ENCODE measurements at regions not wholly inside any gene's neighbourhood (a gene's known extent, or its start where the extent isn't known, plus 50 kb on each side); places are given as distances from the start of the nearest gene placed in this dataset.

DNA sequence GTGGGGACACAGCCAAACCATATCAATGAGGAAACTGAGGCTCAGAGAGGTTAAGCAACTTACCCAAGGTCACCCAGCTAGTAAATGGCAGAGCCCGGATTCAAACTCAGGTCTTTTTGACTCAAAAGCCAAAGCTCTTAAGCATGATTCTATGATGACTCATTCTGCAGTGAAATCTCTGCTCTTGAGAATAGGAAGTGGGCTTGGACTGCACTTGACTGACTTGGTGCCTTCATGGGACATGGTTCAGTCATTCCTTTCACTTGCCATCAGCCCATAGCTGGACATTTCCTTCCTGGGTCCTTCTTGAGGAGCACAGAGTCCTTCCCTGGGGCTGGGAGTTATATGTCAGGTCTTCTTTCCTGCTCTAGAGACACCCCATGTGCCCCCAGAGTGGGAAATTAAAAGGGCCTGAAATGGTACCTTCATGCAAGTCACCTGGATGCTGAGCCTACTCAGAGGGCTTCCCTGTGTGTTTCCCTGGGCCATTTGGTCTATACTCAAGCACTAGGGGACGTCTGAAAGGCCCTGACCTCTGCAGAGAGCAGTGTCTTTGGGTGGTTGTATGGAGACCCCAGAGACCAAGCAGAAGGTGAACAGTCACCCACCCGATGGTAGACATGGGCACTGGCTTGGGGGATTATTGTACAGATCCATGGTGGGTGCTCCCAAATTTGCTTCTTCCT, 62.4 kb upstream of the SDK1 start:
- no peaks in the 10 kb centered on the region for H3K36me3 ChIP-seq
- in situ Hi-C loops (cut with MboI; ENCODE audit: low pct_ligation_motif_present in 1 of 4, low pct_unique_long_range_greater_than_20kb in 1 of 4, low sequenced_read_pairs in 3 of 4) (no loop called here), intact Hi-C loops (cut with DNase I; ENCODE audit: low total_unique reads) (no loop called here)
- WGBS, 2 donors (ENCODE audit: low coverage in 1 of 2), result 50 to 81% methylated on average over 1 to 3 of the region's 3 CpGs
- H3K4me3 ChIP-seq, result no peak overlapping the region
- TF ChIP-seq POLR2AphosphoS5 (IDR thresholded peaks at IDR 0.05) (no peak), POLR2A (IDR thresholded peaks at IDR 0.05) (no peak), EP300 (IDR thresholded peaks at IDR 0.05; ENCODE audit: low read depth) (no peak), CTCF (IDR thresholded peaks at IDR 0.05) (no peak)
- H3K4me1 ChIP-seq, result no peaks in the 10 kb centered on the region
- H3K27ac ChIP-seq, result no peak overlapping the region
- peaks cover 4% of the 10 kb centered on the region for H3K27me3 ChIP-seq
- no peak for DNase-seq
- H3K9me3 ChIP-seq, result no peaks in the 10 kb centered on the region

DNA sequence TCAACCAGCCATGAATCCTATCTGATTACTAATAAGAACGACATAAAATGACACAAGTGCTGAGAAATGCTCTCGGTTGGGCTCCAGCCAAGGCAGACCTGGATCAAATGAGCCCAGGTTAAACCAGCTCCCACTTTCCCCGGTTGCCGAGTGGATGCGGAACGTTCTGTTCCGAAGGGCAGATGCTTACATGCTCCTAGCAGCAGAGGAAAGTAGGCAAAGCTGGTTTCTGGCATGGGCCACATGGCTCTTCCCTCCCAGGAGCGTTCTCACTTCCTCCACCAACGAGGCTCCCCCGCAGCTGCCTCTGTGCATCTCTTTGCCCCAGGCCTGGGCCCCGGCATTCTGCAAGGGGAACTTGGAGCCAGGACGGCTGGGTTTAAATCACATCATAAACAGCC, 61.8 kb upstream of the SDK1 start:
- Histone ChIP-seq H3K27me3 (peaks cover 4% of the 10 kb centered on the region), H3K36me3 (no peaks in the 10 kb centered on the region), H3K4me3 (no peak overlapping the region), H3K9me3 (no peaks in the 10 kb centered on the region), H3K4me1 (no peaks in the 10 kb centered on the region), H3K27ac (no peak overlapping the region)
- intact Hi-C loops (cut with DNase I; ENCODE audit: low total_unique reads) (no loop called here), in situ Hi-C loops (cut with MboI; ENCODE audit: low pct_ligation_motif_present in 1 of 4, low pct_unique_long_range_greater_than_20kb in 1 of 4, low sequenced_read_pairs in 3 of 4) (no loop called here)
- TF ChIP-seq POLR2AphosphoS5 (IDR thresholded peaks at IDR 0.05) (no peak), EP300 (IDR thresholded peaks at IDR 0.05; ENCODE audit: low read depth) (no peak), CTCF (IDR thresholded peaks at IDR 0.05) (no peak), POLR2A (IDR thresholded peaks at IDR 0.05) (no peak)
- DNase-seq, result no peak
- WGBS, 2 donors (ENCODE audit: low coverage in 1 of 2), result 85% methylated on average over 12 of the region's 12 CpGs; no CpG with 5 or more reads in 1 of the 2 donors

DNA sequence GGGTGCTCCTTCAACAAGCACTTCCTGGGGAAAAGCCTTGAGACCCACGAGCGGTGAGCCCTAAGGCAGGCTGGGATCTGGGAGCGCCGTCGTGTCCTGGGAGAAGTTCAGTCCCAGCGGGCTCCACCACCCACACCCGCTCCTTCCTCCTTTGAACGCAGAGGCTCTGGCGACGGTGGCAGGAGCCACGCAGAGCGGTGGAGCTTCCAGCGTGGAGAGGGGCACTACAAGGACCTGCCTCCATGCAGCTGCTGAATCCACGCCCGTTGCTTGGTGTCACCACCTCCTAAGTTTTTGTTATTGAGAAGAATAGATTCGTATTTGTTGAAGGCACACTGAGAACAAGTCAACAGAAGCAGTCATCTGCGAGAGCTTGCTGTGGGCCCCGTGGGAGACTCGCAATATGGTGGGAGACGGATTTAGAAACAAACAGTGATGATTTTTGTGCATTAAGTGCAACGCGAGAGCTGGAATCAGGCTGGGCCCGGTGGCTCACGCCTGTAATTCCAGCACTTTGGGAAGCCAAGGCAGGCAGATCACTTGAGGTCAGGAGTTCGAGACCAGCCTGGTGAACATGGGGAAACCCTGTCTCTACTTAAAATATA, 60.1 kb upstream of the SDK1 start:
- in situ Hi-C loops (cut with MboI; ENCODE audit: low pct_ligation_motif_present in 1 of 4, low pct_unique_long_range_greater_than_20kb in 1 of 4, low sequenced_read_pairs in 3 of 4), result no loop called here
- Histone ChIP-seq H3K27me3 (peaks cover 4% of the 10 kb centered on the region), H3K27ac (no peak overlapping the region), H3K4me3 (no peak overlapping the region), H3K36me3 (no peaks in the 10 kb centered on the region), H3K4me1 (no peaks in the 10 kb centered on the region), H3K9me3 (no peaks in the 10 kb centered on the region)
- no peak for DNase-seq
- intact Hi-C loops (cut with DNase I; ENCODE audit: low total_unique reads), result no loop called here
- TF ChIP-seq CTCF (IDR thresholded peaks at IDR 0.05) (no peak), POLR2A (IDR thresholded peaks at IDR 0.05) (no peak), POLR2AphosphoS5 (IDR thresholded peaks at IDR 0.05) (no peak), EP300 (IDR thresholded peaks at IDR 0.05; ENCODE audit: low read depth) (no peak)
- 90 to 95% methylated on average over 9 to 25 of the region's 25 CpGs for WGBS, 2 donors (ENCODE audit: low coverage in 1 of 2)

DNA sequence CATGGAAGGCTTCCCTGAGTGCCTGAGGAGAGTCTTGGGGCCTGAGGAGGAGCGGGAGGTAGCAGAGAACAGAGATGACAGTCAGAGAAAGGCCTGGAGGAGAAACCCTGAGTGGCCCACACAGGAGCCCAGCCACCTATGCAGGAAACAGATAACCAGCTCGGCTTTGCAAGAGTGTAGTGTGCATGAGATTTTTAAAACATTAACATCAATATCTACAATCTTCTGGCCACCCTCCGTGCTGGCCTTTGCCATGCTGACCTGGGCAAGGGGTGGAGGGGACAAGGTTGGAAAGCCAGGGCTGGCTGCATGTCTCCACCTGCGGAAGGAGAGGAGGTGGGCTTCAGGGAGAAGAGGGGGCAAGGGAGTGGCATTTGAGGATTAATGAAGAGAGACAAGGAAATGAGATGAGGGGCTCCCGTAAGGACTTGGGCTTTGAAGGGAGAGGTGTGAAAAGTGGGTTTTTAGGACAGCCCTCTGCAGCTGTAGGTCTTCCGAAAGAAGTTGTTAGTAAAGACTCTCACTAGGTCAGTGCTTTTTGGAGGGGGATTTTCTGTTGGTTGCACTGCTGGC, 59.3 kb upstream of the SDK1 start:
- H3K4me3 ChIP-seq, result no peak overlapping the region
- no peak for DNase-seq
- 92 to 100% methylated on average over 1 to 6 of the region's 6 CpGs for WGBS, 2 donors (ENCODE audit: low coverage in 1 of 2)
- H3K4me1 ChIP-seq, result no peaks in the 10 kb centered on the region
- no peaks in the 10 kb centered on the region for H3K9me3 ChIP-seq
- intact Hi-C loops (cut with DNase I; ENCODE audit: low total_unique reads) (no loop called here), in situ Hi-C loops (cut with MboI; ENCODE audit: low pct_ligation_motif_present in 1 of 4, low pct_unique_long_range_greater_than_20kb in 1 of 4, low sequenced_read_pairs in 3 of 4) (no loop called here)
- no peaks in the 10 kb centered on the region for H3K36me3 ChIP-seq
- H3K27me3 ChIP-seq, result peaks cover 4% of the 10 kb centered on the region
- no peak overlapping the region for H3K27ac ChIP-seq
- no peak for TF ChIP-seq POLR2AphosphoS5 (IDR thresholded peaks at IDR 0.05)
- TF ChIP-seq EP300 (IDR thresholded peaks at IDR 0.05; ENCODE audit: low read depth), result no peak
- no peak for TF ChIP-seq POLR2A (IDR thresholded peaks at IDR 0.05)
